Spleen (tissue), 7 donors: ENCODE measurements at regions not wholly inside any gene's neighbourhood (a gene's known extent, or its start where the extent isn't known, plus 50 kb on each side); places are given as distances from the start of the nearest gene placed in this dataset.

ENCODE experiments used
- POLR2A ChIP-seq, 3 donors: fragments of 450-650 bp; IDR thresholded peaks; one replicate each; pipeline ENCODE4 v1.5.1; 2017; ENCODE audit warnings: antibody characterized with exemption in 3 of 3, mild to moderate bottlenecking in 1 of 3
- POLR2AphosphoS5 ChIP-seq, 3 donors: sonication (generic); formaldehyde crosslinking; IDR thresholded peaks; one replicate each; pipeline ENCODE4 v1.5.1; 2017; ENCODE audit warnings: antibody characterized with exemption in 3 of 3
- TF ChIP-seq, protein P1 (sequence below), 11 experiments: fragments of 200-600 bp in 7 of 11; fragments of 450-650 bp in 4 of 11; sonication (generic) in 4 of 11; IDR thresholded peaks in 8 of 11; conservative IDR thresholded peaks in 3 of 11; 1 replicate in 7 of 11; 2 replicates in 4 of 11; pipeline versions ENCODE4 v1.4.0 to v1.8.0; 2016 to 2021; ENCODE audit warnings: antibody characterized with exemption in 11 of 11, inconsistent platforms in 4 of 11, mild to moderate bottlenecking in 1 of 11
- donor health status: DM: no; HTN: no; CAD: no; lungs with moderate emphysema.
- donor health status: DM: no; HTN: no; CAD: no.
- donor health status: DM: no; HTN: no; CAD: no.

GRCh38 chr15:81926981-81927380 lies 118.8 kb downstream of the MEX3B start:
- TF ChIP-seq, protein P1, sequence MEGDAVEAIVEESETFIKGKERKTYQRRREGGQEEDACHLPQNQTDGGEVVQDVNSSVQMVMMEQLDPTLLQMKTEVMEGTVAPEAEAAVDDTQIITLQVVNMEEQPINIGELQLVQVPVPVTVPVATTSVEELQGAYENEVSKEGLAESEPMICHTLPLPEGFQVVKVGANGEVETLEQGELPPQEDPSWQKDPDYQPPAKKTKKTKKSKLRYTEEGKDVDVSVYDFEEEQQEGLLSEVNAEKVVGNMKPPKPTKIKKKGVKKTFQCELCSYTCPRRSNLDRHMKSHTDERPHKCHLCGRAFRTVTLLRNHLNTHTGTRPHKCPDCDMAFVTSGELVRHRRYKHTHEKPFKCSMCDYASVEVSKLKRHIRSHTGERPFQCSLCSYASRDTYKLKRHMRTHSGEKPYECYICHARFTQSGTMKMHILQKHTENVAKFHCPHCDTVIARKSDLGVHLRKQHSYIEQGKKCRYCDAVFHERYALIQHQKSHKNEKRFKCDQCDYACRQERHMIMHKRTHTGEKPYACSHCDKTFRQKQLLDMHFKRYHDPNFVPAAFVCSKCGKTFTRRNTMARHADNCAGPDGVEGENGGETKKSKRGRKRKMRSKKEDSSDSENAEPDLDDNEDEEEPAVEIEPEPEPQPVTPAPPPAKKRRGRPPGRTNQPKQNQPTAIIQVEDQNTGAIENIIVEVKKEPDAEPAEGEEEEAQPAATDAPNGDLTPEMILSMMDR (IDR thresholded peaks at IDR 0.05 in 8 of 11, conservative IDR thresholded peaks at IDR 0.05 in 3 of 11): no peak
- TF ChIP-seq POLR2AphosphoS5 (IDR thresholded peaks at IDR 0.05) (no peak), POLR2A (IDR thresholded peaks at IDR 0.05) (no peak)
